Adrenal gland (tissue), 9 donors: ENCODE measurements at regions not wholly inside any gene's neighbourhood (a gene's known extent, or its start where the extent isn't known, plus 50 kb on each side); places are given as distances from the start of the nearest gene placed in this dataset.
"Not testable (repeated sequence)": the region's sequence is repeated elsewhere in the genome, so short reads cannot be mapped to it uniquely, and the experiment has no call there.

Source experiments
- DNase-seq, 7 donors: peaks; one replicate each; pipeline ENCODE4 v3.0.0-alpha.2; 2019 to 2020
- H3K27ac ChIP-seq, 5 donors: fragments of 200-600 bp; sonication (generic) in 4 of 5; 1 replicate in 3 of 5; 2 replicates in 2 of 5; pipeline versions ENCODE4 v1.5.1 to v1.8.0; 2016 to 2020; ENCODE audit warnings: mild to moderate bottlenecking in 1 of 5
- H3K27me3 ChIP-seq: fragments of 200-600 bp; 2 replicates; pipeline ENCODE4 v1.8.0; 2021
- H3K36me3 ChIP-seq, 2 donors: fragments of 200-600 bp; replicated peaks in 1 of 2; 1 replicate in 1 of 2; 2 replicates in 1 of 2; pipeline versions ENCODE4 v1.5.1 to v1.8.0; 2018 to 2022
- H3K4me1 ChIP-seq, 2 donors: fragments of 200-600 bp; replicated peaks in 1 of 2; 1 replicate in 1 of 2; 2 replicates in 1 of 2; pipeline versions ENCODE4 v1.5.1 to v1.8.0; 2018 to 2021
- H3K4me3 ChIP-seq, 4 donors: fragments of 200-600 bp; sonication (generic) in 3 of 4; one replicate each; pipeline ENCODE4 v1.5.1; 2016 to 2018
- H3K9me3 ChIP-seq, 3 donors: fragments of 200-600 bp; sonication (generic) in 1 of 3; replicated peaks in 1 of 3; 1 replicate in 2 of 3; 2 replicates in 1 of 3; pipeline versions ENCODE4 v1.5.1 to v1.8.0; 2016 to 2021
- CTCF ChIP-seq, 6 experiments: fragments of 450-650 bp in 4 of 6; fragments of 200-600 bp in 2 of 6; sonication (generic) in 1 of 6; IDR thresholded peaks; 1 replicate in 5 of 6; 2 replicates in 1 of 6; pipeline versions ENCODE4 v1.5.1 to v1.8.0; 2016 to 2021; ENCODE audit warnings: antibody characterized with exemption in 6 of 6, mild to moderate bottlenecking in 2 of 6, moderate library complexity in 1 of 6
- POLR2A ChIP-seq, 2 donors: fragments of 450-650 bp; IDR thresholded peaks; one replicate each; pipeline ENCODE4 v1.6.1; 2017; ENCODE audit warnings: antibody characterized with exemption in 2 of 2, mild to moderate bottlenecking in 2 of 2, moderate library complexity in 1 of 2
- WGBS, 4 donors: extraction: QIAGEN DNeasy Blood & Tissue Kit in 2 of 4; methylation state at CpG; one replicate each; pipeline versions ENCODE4 v1.1.5 to v1.1.7; 2013 to 2017; 5-methylcytosine and 5-hydroxymethylcytosine counted together
- intact Hi-C, 2 donors: fragments of 100-400 bp; cut with DNase I; formaldehyde crosslinking; loops; one replicate each; pipeline versions ENCODE4 v1.14.1 to v1.15.0; 2022 to 2023
- donor health status: healthy with polysubstance abuse.
- donor health status: Bipolar disorder and iron deficiency.
- donor health status: DM: yes; HTN: yes; CAD: no.
- donor health status: DM: no; HTN: no; CAD: no.
- donor health status: DM: no; HTN: no; CAD: no.

- WGBS, 4 donors = 48 to 63% (median 58%) methylated on average over 1 of the region's 1 CpG
- H3K4me3 ChIP-seq = no peak overlapping the region
- TF ChIP-seq POLR2A (IDR thresholded peaks at IDR 0.05) (no peak), CTCF (IDR thresholded peaks at IDR 0.05) (no peak)
- H3K27me3 ChIP-seq = no peaks in the 10 kb centered on the region
- H3K4me1 ChIP-seq = no peaks in the 10 kb centered on the region
- H3K27ac ChIP-seq = no peak overlapping the region
- no peaks in the 10 kb centered on the region for H3K9me3 ChIP-seq
- intact Hi-C loops = no loop called here
- H3K36me3 ChIP-seq = no peaks in the 10 kb centered on the region
- no peak for DNase-seq
Measured at GRCh38 chr5:99544356-99544755, 615.5 kb upstream of the CHD1 start.

GRCh38 chr5:99543841-99544240, 615.0 kb upstream of the CHD1 start:
- no peaks in the 10 kb centered on the region for H3K36me3 ChIP-seq
- WGBS, 4 donors = 44 to 63% (median 55%) methylated on average over 4 of the region's 4 CpGs
- no peak overlapping the region for H3K27ac ChIP-seq
- DNase-seq = no peak
- H3K4me3 ChIP-seq = no peak overlapping the region
- intact Hi-C loops = no loop called here
- no peaks in the 10 kb centered on the region for H3K27me3 ChIP-seq
- TF ChIP-seq CTCF (IDR thresholded peaks at IDR 0.05) (no peak), POLR2A (IDR thresholded peaks at IDR 0.05) (no peak)
- no peaks in the 10 kb centered on the region for H3K4me1 ChIP-seq
- H3K9me3 ChIP-seq = no peaks in the 10 kb centered on the region

- H3K4me3 ChIP-seq, H3K4me1 ChIP-seq, intact Hi-C loops, H3K27me3 ChIP-seq, H3K9me3 ChIP-seq, H3K27ac ChIP-seq, DNase-seq, H3K36me3 ChIP-seq: not testable (repeated sequence)
- 85 to 95% (median 88%) methylated on average over 4 to 12 of the region's 13 CpGs; no CpG with 5 or more reads in 1 of the 4 donors for WGBS, 4 donors
Measured at GRCh38 chr5:99534241-99534640, 605.4 kb upstream of the CHD1 start.

GRCh38 chr5:99521666-99522065, 592.9 kb upstream of the CHD1 start:
- DNase-seq = not testable (repeated sequence)
- WGBS, 4 donors = 80 to 88% (median 83%) methylated on average over 1 of the region's 1 CpG

GRCh38 chr5:99515864-99516490, 587.2 kb upstream of the CHD1 start:
- DNase-seq, H3K4me3 ChIP-seq, H3K36me3 ChIP-seq, H3K27ac ChIP-seq, intact Hi-C loops, H3K27me3 ChIP-seq, H3K4me1 ChIP-seq, H3K9me3 ChIP-seq: not testable (repeated sequence)
- 46 to 65% (median 55%) methylated on average over 4 to 6 of the region's 6 CpGs for WGBS, 4 donors

More at GRCh38 chr5:99521666-99522065, 592.9 kb upstream of the CHD1 start:
- intact Hi-C loops, H3K4me3 ChIP-seq, H3K4me1 ChIP-seq, H3K9me3 ChIP-seq, H3K27me3 ChIP-seq, H3K27ac ChIP-seq, H3K36me3 ChIP-seq: not testable (repeated sequence)

GRCh38 chr5:99510237-99510866, 581.5 kb upstream of the CHD1 start:
- H3K9me3 ChIP-seq, intact Hi-C loops, H3K27me3 ChIP-seq, H3K27ac ChIP-seq, H3K4me1 ChIP-seq, H3K36me3 ChIP-seq, DNase-seq, H3K4me3 ChIP-seq: not testable (repeated sequence)
- WGBS, 4 donors = 73 to 84% (median 76%) methylated on average over 1 of the region's 1 CpG

GRCh38 chr5:99509064-99509463, 580.3 kb upstream of the CHD1 start:
- 80 to 89% (median 84%) methylated on average over 9 of the region's 9 CpGs for WGBS, 4 donors
- H3K27me3 ChIP-seq, DNase-seq, H3K4me3 ChIP-seq, H3K9me3 ChIP-seq, H3K27ac ChIP-seq, H3K4me1 ChIP-seq, H3K36me3 ChIP-seq, intact Hi-C loops: not testable (repeated sequence)

GRCh38 chr5:99495456-99495855, 566.6 kb upstream of the CHD1 start:
- 72 to 79% (median 75%) methylated on average over 4 of the region's 4 CpGs for WGBS, 4 donors
- H3K27ac ChIP-seq, H3K36me3 ChIP-seq, H3K27me3 ChIP-seq, DNase-seq, intact Hi-C loops, H3K9me3 ChIP-seq, H3K4me3 ChIP-seq, H3K4me1 ChIP-seq: not testable (repeated sequence)

GRCh38 chr5:99478450-99478849, 549.6 kb upstream of the CHD1 start:
- H3K36me3 ChIP-seq, H3K4me3 ChIP-seq, DNase-seq, intact Hi-C loops, H3K9me3 ChIP-seq, H3K4me1 ChIP-seq, H3K27ac ChIP-seq, H3K27me3 ChIP-seq: not testable (repeated sequence)
- 58 to 83% (median 76%) methylated on average over 2 of the region's 2 CpGs for WGBS, 4 donors
